Brain microvascular endothelial cell (primary cell): ENCODE measurements at regions not wholly inside any gene's neighbourhood (a gene's known extent, or its start where the extent isn't known, plus 50 kb on each side); places are given as distances from the start of the nearest gene placed in this dataset.

Experiments used
- DNase-seq: peaks from one replicate; pipeline ENCODE4 v3.0.0-alpha.2; 2020
- H3K27ac ChIP-seq: fragments of 250-450 bp; sonication (Bioruptor Pico); 2 replicates; pipeline ENCODE4 v1.5.1; 2020; ENCODE audit warnings: mild to moderate bottlenecking, moderate library complexity
- H3K27me3 ChIP-seq: fragments of 250-450 bp; sonication (Bioruptor Pico); replicated peaks from 2 replicates; pipeline ENCODE4 v1.5.1; 2020; ENCODE audit warnings: mild to moderate bottlenecking
- H3K36me3 ChIP-seq: fragments of 250-450 bp; sonication (Bioruptor Pico); replicated peaks from 2 replicates; pipeline ENCODE4 v1.5.1; 2020; ENCODE audit warnings: mild to moderate bottlenecking
- H3K4me3 ChIP-seq: 2 replicates; pipeline ENCODE4 v1.5.1; 2011; ENCODE audit warnings: low read depth, mild to moderate bottlenecking, control low read depth, low read length, moderate library complexity
- CTCF ChIP-seq: IDR thresholded peaks from 2 replicates; pipeline ENCODE4 v1.5.1; 2011; ENCODE audit warnings: low read depth, mild to moderate bottlenecking, moderate library complexity, low read length, control low read depth, inconsistent platforms; ENCODE audit errors: missing control alignments
- in situ Hi-C: cut with HindIII; loops from 2 replicates; pipeline ENCODE4 v1.10.0; 2017; ENCODE audit warnings: low sequenced_read_pairs, low pct_ligation_motif_present

GRCh38 chr5:54692631-54693030, 175.1 kb downstream of the SNX18 start:
- Histone ChIP-seq H3K27ac (no peak overlapping the region), H3K36me3 (no peaks in the 10 kb centered on the region), H3K4me3 (no peak overlapping the region), H3K27me3 (no peaks in the 10 kb centered on the region)
- no peak for TF ChIP-seq CTCF
- in situ Hi-C loops, result no loop called here
- no peak for DNase-seq

GRCh38 chr5:54691656-54692055, 174.1 kb downstream of the SNX18 start:
- Histone ChIP-seq H3K27me3 (no peaks in the 10 kb centered on the region), H3K4me3 (no peak overlapping the region), H3K36me3 (no peaks in the 10 kb centered on the region), H3K27ac (no peak overlapping the region)
- in situ Hi-C loops, result no loop called here
- no peak for DNase-seq
- no peak for TF ChIP-seq CTCF

- no peak for TF ChIP-seq CTCF
- no peak for DNase-seq
- no peak overlapping the region for H3K4me3 ChIP-seq
- no peaks in the 10 kb centered on the region for H3K36me3 ChIP-seq
- in situ Hi-C loops, result no loop called here
- no peak overlapping the region for H3K27ac ChIP-seq
- H3K27me3 ChIP-seq, result no peaks in the 10 kb centered on the region
Measured at GRCh38 chr5:54689411-54690251, 172.1 kb downstream of the SNX18 start.

- H3K36me3 ChIP-seq, result no peaks in the 10 kb centered on the region
- H3K27ac ChIP-seq, result no peak overlapping the region
- in situ Hi-C loops, result no loop called here
- H3K4me3 ChIP-seq, result no peak overlapping the region
- H3K27me3 ChIP-seq, result no peaks in the 10 kb centered on the region
- no peak for DNase-seq
- TF ChIP-seq CTCF, result no peak
Measured at GRCh38 chr5:54680998-54681397, 163.4 kb downstream of the SNX18 start.

- Histone ChIP-seq H3K27me3 (no peaks in the 10 kb centered on the region), H3K36me3 (no peaks in the 10 kb centered on the region), H3K4me3 (no peak overlapping the region), H3K27ac (no peak overlapping the region)
- no peak for DNase-seq
- no peak for TF ChIP-seq CTCF
- in situ Hi-C loops, result no loop called here
Measured at GRCh38 chr5:54679686-54680085, 162.1 kb downstream of the SNX18 start.

GRCh38 chr5:54678737-54679136, 161.2 kb downstream of the SNX18 start:
- Histone ChIP-seq H3K4me3 (no peak overlapping the region), H3K27ac (no peak overlapping the region), H3K27me3 (no peaks in the 10 kb centered on the region), H3K36me3 (no peaks in the 10 kb centered on the region)
- TF ChIP-seq CTCF, result no peak
- no peak for DNase-seq
- in situ Hi-C loops, result no loop called here
